ENCODE measurements at regions not wholly inside any gene's neighbourhood (a gene's known extent, or its start where the extent isn't known, plus 50 kb on each side); places are given as distances from the start of the nearest gene placed in this dataset.

DNA sequence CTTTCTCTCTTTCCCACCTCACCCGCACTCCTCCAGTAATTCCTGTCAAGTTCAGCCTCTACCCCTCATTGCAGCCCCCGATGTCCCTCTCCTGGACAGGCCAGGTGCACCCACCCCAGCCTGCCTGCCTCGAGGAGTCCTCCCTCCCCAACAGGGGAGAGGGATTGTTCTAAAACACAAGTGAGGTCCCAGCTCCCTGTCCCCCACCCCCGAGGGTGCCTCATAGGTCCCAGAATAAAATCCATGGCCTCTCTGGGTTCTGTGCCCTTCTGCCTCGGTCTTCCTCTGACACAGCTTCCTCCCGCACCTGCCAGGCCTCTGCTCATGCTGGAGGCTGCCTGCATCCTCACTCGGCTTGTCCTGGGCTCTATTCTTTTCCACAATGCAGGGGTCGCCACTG is 720.1 kb downstream of the BRD1 start:
- 69 to 77% (median 75%) methylated on average over 8 of the region's 8 CpGs for WGBS, 3 donors

DNA sequence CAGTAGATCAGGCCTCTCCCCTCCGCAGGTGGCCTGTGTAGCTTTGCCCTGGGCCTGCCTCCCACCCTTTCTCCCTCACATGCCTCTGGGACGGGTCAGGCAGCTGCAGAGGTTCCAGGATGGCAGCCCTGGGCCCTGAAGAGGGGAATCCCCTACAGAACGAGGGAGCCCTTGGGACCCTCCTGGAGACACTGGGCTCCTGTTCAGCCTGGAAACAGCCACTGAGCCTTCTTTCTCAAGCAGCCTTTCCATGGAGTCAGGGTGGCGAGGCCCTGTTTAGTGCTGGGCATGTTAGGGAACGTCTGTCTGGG is 720.9 kb downstream of the BRD1 start:
- 63 to 71% (median 64%) methylated on average over 5 of the region's 5 CpGs for WGBS, 3 donors
- no peak overlapping the region for H3K27ac ChIP-seq (ENCODE audit: low read depth, low read length)

More for the DNA sequence above, 720.1 kb downstream of the BRD1 start:
- H3K27ac ChIP-seq (ENCODE audit: low read depth, low read length) = no peak overlapping the region

DNA sequence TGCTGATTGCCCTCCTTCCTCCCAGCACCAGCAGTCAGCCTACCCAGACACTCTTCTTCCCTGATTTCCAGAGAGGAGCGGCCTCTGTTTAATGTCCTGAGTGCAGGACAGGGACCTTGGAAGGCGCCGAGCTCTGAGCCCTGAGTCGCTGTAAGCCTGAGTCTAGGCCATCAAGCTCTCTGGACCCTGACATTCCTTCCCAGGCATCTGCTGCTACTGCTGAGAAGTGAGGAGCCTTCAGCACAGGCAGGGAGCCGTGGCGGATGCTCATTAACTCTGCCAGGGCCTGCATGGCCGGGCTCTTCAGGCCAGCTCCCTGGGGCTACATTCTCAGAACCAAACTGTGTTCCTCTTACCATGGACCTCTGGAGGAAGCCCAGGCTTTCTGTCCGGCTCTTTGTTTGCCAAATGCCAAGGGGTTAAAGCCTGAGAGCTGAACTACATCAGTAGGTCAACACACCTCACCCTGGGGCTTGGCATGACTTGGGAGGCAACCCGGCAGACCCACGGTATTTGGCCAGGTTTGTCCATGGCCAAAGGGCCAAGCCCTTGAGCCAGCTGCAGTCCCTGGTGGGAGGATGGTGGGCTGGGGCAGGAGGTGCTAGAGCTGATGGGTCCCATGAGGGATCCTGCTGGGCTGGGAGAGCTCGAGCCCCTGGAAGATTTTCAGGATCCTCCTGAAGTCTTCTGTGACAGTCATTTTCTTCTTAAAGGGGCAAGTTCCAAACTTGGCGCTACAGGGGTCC is 721.4 kb downstream of the BRD1 start:
- 67 to 79% (median 77%) methylated on average over 12 of the region's 12 CpGs for WGBS, 3 donors
- no peak overlapping the region for H3K27ac ChIP-seq (ENCODE audit: low read depth, low read length)

DNA sequence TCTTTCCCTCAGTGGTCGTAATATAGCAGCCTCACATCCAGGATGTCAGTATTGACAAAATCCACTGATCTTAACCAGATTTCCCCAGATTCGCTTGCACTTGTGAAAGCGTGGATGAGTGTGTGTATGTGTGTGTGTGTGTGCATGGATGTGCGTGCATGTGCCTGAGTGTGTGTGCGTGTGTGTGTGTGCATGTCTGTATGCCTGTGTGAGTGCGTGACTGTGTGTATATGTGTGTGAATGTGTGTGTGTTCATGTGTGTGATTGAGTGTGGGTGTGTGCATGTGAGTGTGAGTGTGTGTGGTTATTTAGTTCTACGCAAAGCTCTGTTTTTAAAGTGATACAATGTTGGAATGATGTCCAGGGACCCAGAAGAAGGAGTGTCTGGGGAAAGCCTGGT is 723.2 kb downstream of the BRD1 start:
- no peak overlapping the region for H3K27ac ChIP-seq (ENCODE audit: low read depth, low read length)
- WGBS, 3 donors = 86 to 87% (median 86%) methylated on average over 7 of the region's 7 CpGs

DNA sequence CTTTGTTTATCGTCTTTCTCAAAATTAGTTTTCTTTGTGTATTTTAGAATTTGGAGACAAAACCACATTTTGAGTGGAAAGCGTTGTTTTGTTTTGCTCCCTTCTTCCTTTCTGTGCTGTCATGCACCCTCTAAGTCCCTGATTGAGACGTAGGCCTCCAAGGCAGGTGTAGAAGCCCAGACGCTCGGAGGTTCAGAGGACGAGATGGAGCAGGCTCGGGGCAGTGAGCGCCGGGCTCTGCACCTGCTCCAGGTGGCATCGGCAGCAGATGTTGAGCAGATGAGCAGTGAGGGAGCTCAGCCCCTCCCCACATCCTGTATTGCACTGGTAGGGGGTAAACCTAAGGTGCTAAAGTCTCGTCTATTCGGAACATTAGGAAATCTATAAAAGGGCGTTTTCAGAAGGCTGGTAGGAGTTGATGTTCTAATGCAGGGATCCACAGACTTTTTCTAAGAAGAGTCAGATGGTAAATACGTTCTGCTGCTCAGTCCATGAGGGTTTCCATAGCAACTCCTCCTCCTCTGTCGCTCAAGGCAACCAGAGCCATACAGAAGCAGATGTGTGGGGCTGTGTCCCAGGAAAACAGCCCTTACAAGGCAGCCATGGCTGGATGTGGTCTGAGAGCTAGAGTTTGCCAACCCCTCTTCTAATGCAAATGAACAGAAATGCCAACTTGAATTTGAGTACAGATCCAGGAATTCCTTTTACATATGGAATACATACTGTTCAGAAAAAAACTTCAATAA is 724.2 kb downstream of the BRD1 start:
- WGBS, 3 donors = 59 to 72% (median 67%) methylated on average over 15 of the region's 15 CpGs
- no peak overlapping the region for H3K27ac ChIP-seq (ENCODE audit: low read depth, low read length)

DNA sequence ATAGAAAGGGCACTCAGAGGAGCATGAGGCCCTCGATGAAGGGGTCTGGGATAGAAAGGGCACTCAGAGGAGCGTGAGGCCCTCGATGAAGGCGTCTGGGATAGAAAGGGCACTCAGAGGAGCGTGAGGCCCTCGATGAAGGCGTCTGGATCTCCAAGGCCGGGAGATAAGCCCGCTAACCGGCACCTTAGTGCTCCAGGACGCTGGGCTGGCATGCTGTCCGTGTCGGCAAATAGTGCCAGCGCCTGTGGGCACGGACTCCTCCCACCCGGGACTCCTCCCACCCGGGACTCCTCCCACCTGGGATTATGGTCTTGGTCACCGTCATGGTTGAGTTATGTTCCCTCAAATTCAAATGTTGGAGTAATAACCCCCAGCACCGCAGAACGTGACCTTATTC is 725.3 kb downstream of the BRD1 start:
- 79 to 87% (median 87%) methylated on average over 20 of the region's 20 CpGs for WGBS, 3 donors
- H3K27ac ChIP-seq (ENCODE audit: low read depth, low read length) = no peak overlapping the region

DNA sequence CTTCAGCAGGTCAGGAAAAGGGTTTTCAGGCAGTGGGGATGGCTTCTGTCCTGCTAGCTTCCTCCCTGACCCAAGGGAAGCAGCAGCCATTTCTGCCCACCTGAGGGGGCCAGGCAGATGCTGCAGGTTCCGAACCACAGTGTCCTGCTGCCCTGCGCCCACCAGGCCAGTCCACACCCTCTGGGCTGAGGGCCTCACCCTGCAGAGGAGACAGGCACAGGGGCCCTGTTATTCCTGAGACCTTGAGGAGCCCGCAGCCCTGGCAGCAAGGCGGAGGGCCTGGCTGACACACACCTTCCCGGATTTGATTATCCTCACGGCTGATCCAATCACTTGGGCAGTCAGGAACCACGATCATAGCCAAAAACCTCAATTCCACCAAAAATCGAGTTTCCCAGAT is 725.8 kb downstream of the BRD1 start:
- 76 to 83% (median 79%) methylated on average over 8 of the region's 8 CpGs for WGBS, 3 donors
- H3K27ac ChIP-seq (ENCODE audit: low read depth, low read length) = no peak overlapping the region

DNA sequence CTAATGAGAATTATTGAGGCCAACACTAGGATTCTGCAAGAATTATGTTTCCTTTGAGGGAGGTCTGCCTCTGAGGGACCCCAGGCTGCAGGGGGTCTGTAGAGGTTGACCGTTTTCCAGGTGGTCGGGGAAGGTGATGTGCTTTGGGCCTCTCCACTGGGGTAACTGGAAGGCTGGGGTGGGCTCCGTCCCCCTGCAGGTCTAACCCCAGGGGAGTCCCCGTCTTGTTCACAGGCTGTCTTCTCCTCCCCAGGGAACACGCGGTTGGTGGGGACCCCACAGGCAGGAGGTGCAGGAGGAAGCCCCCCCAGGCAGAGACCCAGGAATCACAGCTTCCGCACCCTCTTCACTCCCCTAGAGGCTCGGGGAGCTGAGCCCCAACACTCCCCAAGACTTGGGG is 726.4 kb downstream of the BRD1 start:
- 79 to 89% (median 83%) methylated on average over 8 of the region's 8 CpGs for WGBS, 3 donors
- no peak overlapping the region for H3K27ac ChIP-seq (ENCODE audit: low read depth, low read length)

DNA sequence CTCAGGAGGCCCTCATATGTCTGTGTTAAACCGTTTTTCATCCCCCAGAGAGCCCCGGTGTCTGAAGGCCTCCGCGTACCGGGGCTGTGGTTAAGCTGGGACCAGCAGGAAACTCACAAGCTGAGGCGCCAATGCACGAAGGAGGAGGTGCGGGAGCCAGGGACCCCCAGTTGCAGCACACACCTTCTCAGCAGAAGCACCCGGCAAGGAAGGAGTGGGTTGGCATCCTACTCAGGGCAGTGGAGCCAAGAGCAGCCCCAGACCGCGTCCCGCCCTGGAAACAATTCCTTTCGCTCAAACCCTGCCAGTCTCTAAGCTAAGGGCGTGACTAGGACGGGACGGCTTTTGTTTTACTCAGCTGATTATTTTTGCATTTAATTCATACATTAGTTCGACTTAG is 726.9 kb downstream of the BRD1 start:
- no peak overlapping the region for H3K27ac ChIP-seq (ENCODE audit: low read depth, low read length)
- 66 to 76% (median 67%) methylated on average over 17 of the region's 17 CpGs for WGBS, 3 donors

DNA sequence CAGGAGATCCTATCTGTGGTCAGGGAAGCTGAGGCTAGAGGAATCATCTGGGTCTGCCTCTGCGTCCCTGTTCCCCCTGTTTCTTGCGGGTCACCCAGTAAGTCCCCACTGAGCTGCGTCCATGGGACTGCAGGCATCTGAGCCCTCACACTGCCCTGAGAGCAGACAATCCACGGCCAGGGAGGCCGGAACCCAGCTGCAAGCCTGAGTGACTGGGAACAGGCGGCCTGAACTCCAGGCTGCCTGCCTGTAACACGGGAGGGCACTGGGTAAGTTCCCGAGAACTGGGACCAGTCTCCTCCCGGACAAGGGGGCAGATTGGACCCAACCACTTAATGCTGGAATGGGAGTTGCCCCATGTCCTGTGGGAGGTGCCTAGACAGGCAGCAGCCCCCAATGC is 727.4 kb downstream of the BRD1 start:
- WGBS, 3 donors = 66 to 71% (median 70%) methylated on average over 9 of the region's 9 CpGs
- no peak overlapping the region for H3K27ac ChIP-seq (ENCODE audit: low read depth, low read length)

DNA sequence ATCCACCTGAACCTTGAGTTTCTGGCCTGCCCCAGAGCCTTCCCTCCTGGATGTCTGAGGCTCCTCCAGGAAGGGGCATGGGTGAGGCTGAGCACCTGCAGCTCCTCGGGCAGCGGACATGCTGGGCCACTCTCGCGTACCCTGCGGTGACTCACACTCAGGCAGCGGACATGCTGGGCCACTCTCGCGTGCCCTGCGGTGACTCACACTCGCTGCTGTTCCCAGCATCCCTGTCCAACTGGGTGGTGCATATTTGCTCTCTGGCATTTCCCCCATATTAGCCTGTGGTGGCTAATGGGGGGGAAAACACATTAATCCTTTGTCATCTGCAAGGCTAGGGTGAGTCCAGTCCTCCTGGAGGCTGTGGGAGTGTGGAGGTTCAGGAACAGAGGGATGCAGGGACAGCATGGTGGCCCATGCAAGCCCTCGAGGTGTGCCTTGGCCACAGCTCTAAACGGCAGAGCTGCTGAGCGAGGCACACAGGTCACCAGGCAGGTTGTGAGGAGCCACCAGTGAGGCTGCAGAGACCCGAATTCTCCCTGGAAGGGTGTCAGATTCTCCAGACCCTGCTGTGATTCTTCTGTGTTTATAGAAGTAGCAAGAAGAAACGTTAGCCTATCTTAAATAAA is 728.1 kb downstream of the BRD1 start:
- 70 to 80% (median 77%) methylated on average over 15 of the region's 15 CpGs for WGBS, 3 donors
- no peak overlapping the region for H3K27ac ChIP-seq (ENCODE audit: low read depth, low read length)

DNA sequence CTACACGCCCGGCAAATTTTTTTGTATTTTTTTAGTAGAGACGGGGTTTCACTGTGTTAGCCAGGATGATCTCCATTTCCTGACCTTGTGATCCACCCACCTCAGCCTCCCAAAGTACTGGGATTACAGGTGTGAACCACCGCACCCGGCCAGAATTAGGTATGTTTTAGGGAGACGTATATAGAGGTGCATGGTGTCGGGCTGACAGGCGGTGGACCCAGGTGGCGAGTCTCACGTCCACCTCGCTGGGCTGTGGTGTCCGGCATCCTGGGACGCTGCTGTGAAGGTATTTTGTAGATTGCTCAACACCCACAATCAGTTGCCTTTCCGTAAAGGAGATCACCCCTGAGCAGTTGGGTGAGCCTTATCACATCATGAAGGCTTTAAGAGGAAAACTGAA is 728.6 kb downstream of the BRD1 start:
- WGBS, 3 donors = 89 to 91% (median 89%) methylated on average over 14 of the region's 14 CpGs
- no peak overlapping the region for H3K27ac ChIP-seq (ENCODE audit: low read depth, low read length)

DNA sequence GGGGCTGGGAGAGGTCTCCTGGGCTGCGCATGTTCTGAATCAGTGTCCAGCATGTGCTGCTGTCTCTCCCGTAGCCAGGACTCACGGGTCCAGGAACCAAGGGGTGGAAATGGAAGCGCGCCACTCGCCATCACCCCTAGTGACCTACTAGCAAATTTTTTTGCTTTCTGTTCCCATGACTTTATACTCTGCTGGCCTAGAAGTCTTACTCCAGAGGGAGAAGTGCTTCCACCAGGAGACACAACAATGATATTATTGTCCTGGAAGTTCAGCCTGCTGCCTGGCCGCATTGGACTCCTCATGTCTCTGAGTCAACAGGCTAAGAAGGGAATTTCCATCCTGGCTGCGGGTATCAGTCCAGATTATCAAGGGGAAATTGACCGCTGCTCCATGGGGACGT is 729.7 kb downstream of the BRD1 start:
- WGBS, 3 donors = 72 to 80% (median 76%) methylated on average over 10 of the region's 10 CpGs
- no peak overlapping the region for H3K27ac ChIP-seq (ENCODE audit: low read depth, low read length)

DNA sequence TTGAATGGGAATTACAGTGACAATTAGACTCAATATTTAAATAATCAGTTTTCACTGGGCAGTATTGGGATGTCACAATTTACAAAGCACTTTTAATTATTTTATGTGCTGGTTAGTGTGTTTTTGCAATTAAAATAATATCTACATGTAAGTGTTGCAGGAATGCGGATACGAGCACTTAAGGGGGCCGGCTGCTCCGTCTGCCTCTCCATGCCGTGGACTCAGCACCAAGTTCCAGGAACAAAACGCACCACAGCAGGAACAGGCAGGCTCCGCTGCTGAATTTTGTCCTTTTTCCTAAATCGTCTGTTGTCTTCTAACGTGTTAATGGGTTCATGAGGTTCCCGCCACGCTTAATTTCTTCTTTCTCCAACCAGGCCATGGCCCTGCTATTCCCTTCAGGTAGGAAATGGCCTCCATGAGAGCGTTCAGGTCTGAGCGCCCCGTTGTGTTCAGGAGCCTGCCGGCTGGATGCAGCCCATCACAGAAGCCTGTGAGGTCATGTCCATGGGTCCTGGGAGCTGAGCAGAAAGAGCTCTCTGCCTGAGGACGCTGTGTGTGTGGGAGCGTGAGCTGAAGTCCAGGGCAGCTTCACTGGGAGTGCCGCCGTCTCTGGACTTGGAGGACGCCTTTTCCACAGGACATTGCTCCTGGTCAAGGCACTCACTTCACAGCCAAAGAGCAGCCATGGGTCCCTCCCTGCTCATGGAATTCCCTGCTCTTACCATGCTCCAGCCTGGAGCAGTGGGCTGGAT is 730.3 kb downstream of the BRD1 start:
- H3K27ac ChIP-seq (ENCODE audit: low read depth, low read length) = no peak overlapping the region
- WGBS, 3 donors = 89 to 90% (median 89%) methylated on average over 20 of the region's 20 CpGs

DNA sequence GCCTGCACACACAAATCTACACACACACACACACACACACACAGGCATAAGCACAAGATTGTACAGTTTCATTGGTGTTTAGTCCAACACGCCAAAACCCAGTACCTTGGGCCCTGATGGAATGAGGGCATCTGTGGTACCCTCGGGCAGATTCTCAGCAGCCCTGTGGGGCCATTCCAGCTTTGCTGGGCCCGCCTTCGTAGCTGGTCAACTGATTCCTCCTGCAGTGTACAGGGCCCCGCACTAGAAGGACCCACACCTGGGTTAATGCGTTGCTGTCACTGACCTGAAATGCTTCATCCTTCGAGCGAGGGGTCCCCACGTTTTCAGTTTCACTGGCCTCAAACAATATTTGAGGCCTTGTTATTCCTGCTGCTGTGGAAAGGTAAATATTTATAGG is 731.2 kb downstream of the BRD1 start:
- H3K27ac ChIP-seq (ENCODE audit: low read depth, low read length) = no peak overlapping the region
- 86 to 92% (median 88%) methylated on average over 9 of the region's 9 CpGs for WGBS, 3 donors

DNA sequence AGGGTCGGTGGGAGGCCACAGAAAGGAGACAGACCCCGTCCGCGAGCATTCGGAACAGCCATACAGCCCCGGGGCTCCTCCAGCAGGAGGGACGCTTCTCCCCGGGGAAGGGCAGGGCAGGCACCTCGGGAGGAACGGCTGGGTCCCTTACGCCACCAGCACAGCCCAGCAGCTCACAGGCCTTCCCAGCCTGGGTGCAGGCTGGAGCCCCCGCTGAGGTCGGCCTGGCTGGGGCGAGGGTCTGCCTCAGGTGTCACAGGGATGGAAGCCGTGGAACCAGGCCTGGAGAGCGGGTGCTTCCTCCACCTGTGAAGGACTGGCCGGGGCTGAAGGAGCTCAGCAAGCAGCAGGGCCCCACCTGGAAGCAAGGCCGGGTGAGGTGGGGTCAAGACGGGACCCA is 732.3 kb downstream of the BRD1 start:
- WGBS, 3 donors = 80 to 85% (median 83%) methylated on average over 19 of the region's 19 CpGs

DNA sequence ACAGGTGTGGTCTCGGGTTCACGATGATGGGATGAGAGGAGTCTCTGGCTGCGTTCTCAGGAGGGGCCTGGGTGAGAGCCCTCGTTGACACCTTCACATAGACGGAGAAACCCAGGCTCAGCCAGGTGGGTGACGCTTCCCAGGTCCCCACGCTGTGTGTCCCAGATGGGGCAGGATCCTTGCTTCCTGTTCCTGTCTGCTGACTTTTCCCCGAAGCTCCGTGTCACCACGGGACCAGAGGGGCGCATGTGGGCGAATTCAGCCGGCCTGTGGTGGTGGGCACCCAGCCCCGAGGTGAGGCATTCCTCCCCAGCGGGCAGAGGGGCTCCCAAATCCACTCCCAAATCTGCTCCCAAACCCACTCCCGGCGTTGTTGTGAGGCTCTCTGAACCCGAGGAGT is 732.8 kb downstream of the BRD1 start:
- WGBS, 3 donors = 72 to 87% (median 81%) methylated on average over 18 of the region's 18 CpGs
- no peak overlapping the region for H3K27ac ChIP-seq (ENCODE audit: low read depth, low read length)

More for the DNA sequence above, 732.3 kb downstream of the BRD1 start:
- no peak overlapping the region for H3K27ac ChIP-seq (ENCODE audit: low read depth, low read length)

DNA sequence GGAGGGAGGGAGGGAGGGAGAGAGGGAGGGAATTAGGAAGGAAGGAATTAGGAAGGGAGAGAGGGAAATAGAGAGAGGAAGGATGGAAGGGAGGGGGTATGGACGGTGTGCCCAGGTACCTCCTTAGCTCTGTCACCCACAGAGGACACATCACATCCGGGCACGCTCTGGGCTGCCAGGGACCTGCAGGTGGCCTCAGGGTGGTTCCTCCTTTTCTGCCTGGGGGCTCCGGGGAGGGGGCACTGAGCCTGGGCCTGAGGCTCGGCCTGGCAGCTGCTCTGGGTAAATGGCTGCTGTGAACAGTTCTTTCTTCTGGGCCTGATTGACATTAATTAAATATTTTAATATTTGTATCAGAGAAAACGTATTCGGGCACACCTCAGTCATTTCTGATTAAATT is 733.5 kb downstream of the BRD1 start:
- 52 to 71% (median 54%) methylated on average over 6 to 7 of the region's 7 CpGs for WGBS, 3 donors
- H3K27ac ChIP-seq (ENCODE audit: low read depth, low read length) = no peak overlapping the region
